NCI-H345 (cell line): ENCODE measurements at regions not wholly inside any gene's neighbourhood (a gene's known extent, or its start where the extent isn't known, plus 50 kb on each side); places are given as distances from the start of the nearest gene placed in this dataset.
A peak's percentile ranks its signal among the peaks of the same experiment; 100 is the strongest.

ENCODE experiments used
- DNase-seq: peaks from one replicate; lab custom pipeline; 2025; lab: John Stamatoyannopoulos, UW

- DNase-seq, result peak; percentile 76
Measured at GRCh38 chr2:205902041-205902899, 183.7 kb downstream of the INO80D start.

- DNase-seq, result no peak
Measured at GRCh38 chr2:205901491-205901890, 184.5 kb downstream of the INO80D start.

- DNase-seq, result no peak
Measured at GRCh38 chr2:205898744-205899143, 187.2 kb downstream of the INO80D start.

- DNase-seq, result no peak
Measured at GRCh38 chr2:205895981-205896655, 189.9 kb downstream of the INO80D start.

- DNase-seq, result peak; percentile 54
Measured at GRCh38 chr2:205892665-205893259, 193.2 kb downstream of the INO80D start.

- peak; percentile 94 for DNase-seq
Measured at GRCh38 chr2:205892251-205892655, 193.7 kb downstream of the INO80D start.

- peak; percentile 80 for DNase-seq
Measured at GRCh38 chr2:205889114-205889513, 196.9 kb downstream of the INO80D start.

GRCh38 chr2:205887637-205888036, 198.3 kb downstream of the INO80D start:
- no peak for DNase-seq

- peak; percentile 9 for DNase-seq
Measured at GRCh38 chr2:205885492-205886099, 200.4 kb downstream of the INO80D start.

- peak; percentile 71 for DNase-seq
Measured at GRCh38 chr2:205883965-205884364, 201.7 kb downstream of the NRP2 start.

GRCh38 chr2:205882806-205883425, 200.6 kb downstream of the NRP2 start:
- no peak for DNase-seq

GRCh38 chr2:205880048-205880447, 197.7 kb downstream of the NRP2 start:
- DNase-seq, result no peak

GRCh38 chr2:205878999-205879762, 196.9 kb downstream of the NRP2 start:
- peak; percentile 85 for DNase-seq

GRCh38 chr2:205877496-205877895, 195.2 kb downstream of the NRP2 start:
- no peak for DNase-seq

GRCh38 chr2:205876127-205876526, 193.8 kb downstream of the NRP2 start:
- no peak for DNase-seq

GRCh38 chr2:205872716-205873115, 190.4 kb downstream of the NRP2 start:
- no peak for DNase-seq

- DNase-seq, result no peak
Measured at GRCh38 chr2:205869439-205869838, 187.1 kb downstream of the NRP2 start.

GRCh38 chr2:205868773-205869333, 186.6 kb downstream of the NRP2 start:
- no peak for DNase-seq

GRCh38 chr2:205868053-205868452, 185.8 kb downstream of the NRP2 start:
- DNase-seq, result no peak

GRCh38 chr2:205867371-205867770, 185.1 kb downstream of the NRP2 start:
- DNase-seq, result no peak

GRCh38 chr2:205865905-205866441, 183.7 kb downstream of the NRP2 start:
- peak; percentile 88 for DNase-seq
